ENCODE measurements at regions not wholly inside any gene's neighbourhood (a gene's known extent, or its start where the extent isn't known, plus 50 kb on each side); places are given as distances from the start of the nearest gene placed in this dataset.

- H3K27ac ChIP-seq = no peak overlapping the region
- no peak for TF ChIP-seq CTCF (conservative IDR thresholded peaks at IDR 0.05)
Observed at GRCh38 chr2:66753257-66753656, 318.3 kb downstream of the MEIS1 start.

GRCh38 chr2:66753660-66754059 is 318.7 kb downstream of the MEIS1 start:
- H3K27ac ChIP-seq = no peak overlapping the region
- no peak for TF ChIP-seq CTCF (conservative IDR thresholded peaks at IDR 0.05)

GRCh38 chr2:66755974-66756373 is 321.0 kb downstream of the MEIS1 start:
- no peak overlapping the region for H3K27ac ChIP-seq
- no peak for TF ChIP-seq CTCF (conservative IDR thresholded peaks at IDR 0.05)

- TF ChIP-seq CTCF (conservative IDR thresholded peaks at IDR 0.05) = no peak
Observed at GRCh38 chr2:66761826-66762225, 326.9 kb downstream of the MEIS1 start.

GRCh38 chr2:66762761-66763160 is 327.8 kb downstream of the MEIS1 start:
- no peak for TF ChIP-seq CTCF (conservative IDR thresholded peaks at IDR 0.05)
- no peak overlapping the region for H3K27ac ChIP-seq

More at GRCh38 chr2:66761826-66762225, 326.9 kb downstream of the MEIS1 start:
- no peak overlapping the region for H3K27ac ChIP-seq

GRCh38 chr2:66766582-66766981 is 331.7 kb downstream of the MEIS1 start:
- no peak overlapping the region for H3K27ac ChIP-seq
- TF ChIP-seq CTCF (conservative IDR thresholded peaks at IDR 0.05) = no peak

- no peak overlapping the region for H3K27ac ChIP-seq
- TF ChIP-seq CTCF (conservative IDR thresholded peaks at IDR 0.05) = no peak
Observed at GRCh38 chr2:66771359-66771976, 336.5 kb downstream of the MEIS1 start.

Measured in VCaP (cell line).